ENCODE measurements at regions not wholly inside any gene's neighbourhood (a gene's known extent, or its start where the extent isn't known, plus 50 kb on each side); places are given as distances from the start of the nearest gene placed in this dataset.

- no peak for DNase-seq
- H3K36me3 Mint-ChIP-seq, result no peaks in the 10 kb centered on the region
- ATAC-seq (replicated peaks), result no peak
- no peak overlapping the region for H3K27ac Mint-ChIP-seq
- H3K4me1 Mint-ChIP-seq, result no peaks in the 10 kb centered on the region
- H3K9me3 Mint-ChIP-seq, result peaks cover 0 to 3% of the 10 kb centered on the region in 2 donors
- H3K4me3 Mint-ChIP-seq, result no peak overlapping the region
- no peaks in the 10 kb centered on the region for H3K27me3 Mint-ChIP-seq
These were observed 396.7 kb upstream of the C1orf87 start for GRCh38 chr1:60470246-60470645.

- Mint-ChIP-seq H3K27ac (no peak overlapping the region), H3K27me3 (no peaks in the 10 kb centered on the region), H3K9me3 (peaks cover 3 to 7% of the 10 kb centered on the region in 2 donors), H3K4me3 (no peak overlapping the region), H3K36me3 (no peaks in the 10 kb centered on the region), H3K4me1 (no peaks in the 10 kb centered on the region)
- no peak for ATAC-seq (replicated peaks)
- no peak for DNase-seq
These were observed 390.2 kb upstream of the C1orf87 start for GRCh38 chr1:60463786-60464185.

GRCh38 chr1:60463146-60463545 is 389.6 kb upstream of the C1orf87 start:
- Mint-ChIP-seq H3K27ac (no peak overlapping the region), H3K36me3 (no peaks in the 10 kb centered on the region), H3K27me3 (no peaks in the 10 kb centered on the region), H3K9me3 (peaks cover 3 to 12% of the 10 kb centered on the region in 2 donors), H3K4me1 (no peaks in the 10 kb centered on the region), H3K4me3 (no peak overlapping the region)
- DNase-seq, result no peak
- ATAC-seq (replicated peaks), result no peak

GRCh38 chr1:60461925-60462595 is 388.5 kb upstream of the C1orf87 start:
- Mint-ChIP-seq H3K27me3 (no peaks in the 10 kb centered on the region), H3K4me3 (no peak overlapping the region), H3K36me3 (no peaks in the 10 kb centered on the region), H3K27ac (no peak overlapping the region), H3K9me3 (peaks cover 5 to 16% of the 10 kb centered on the region in 2 donors), H3K4me1 (no peaks in the 10 kb centered on the region)
- no peak for ATAC-seq (replicated peaks)
- DNase-seq, result no peak

- ATAC-seq (replicated peaks) (no peak), DNase-seq (no peak)
- Mint-ChIP-seq H3K4me1 (no peaks in the 10 kb centered on the region), H3K36me3 (no peaks in the 10 kb centered on the region), H3K27ac (no peak overlapping the region), H3K27me3 (no peaks in the 10 kb centered on the region), H3K4me3 (no peak overlapping the region), H3K9me3 (peaks cover 12% of the 10 kb centered on the region in 2 donors)
These were observed 384.5 kb upstream of the C1orf87 start for GRCh38 chr1:60458111-60458510.

- Mint-ChIP-seq H3K27ac (no peak overlapping the region), H3K4me1 (no peaks in the 10 kb centered on the region), H3K9me3 (peaks cover 2 to 4% of the 10 kb centered on the region in 2 donors), H3K27me3 (no peaks in the 10 kb centered on the region), H3K36me3 (no peaks in the 10 kb centered on the region), H3K4me3 (no peak overlapping the region)
- DNase-seq, result no peak
- ATAC-seq (replicated peaks), result no peak
These were observed 376.3 kb upstream of the C1orf87 start for GRCh38 chr1:60449876-60450275.

- no peak for ATAC-seq (replicated peaks)
- Mint-ChIP-seq H3K27ac (no peak overlapping the region), H3K9me3 (peaks cover 2 to 4% of the 10 kb centered on the region in 2 donors), H3K4me3 (no peak overlapping the region), H3K27me3 (no peaks in the 10 kb centered on the region), H3K4me1 (no peaks in the 10 kb centered on the region), H3K36me3 (no peaks in the 10 kb centered on the region)
- DNase-seq, result no peak
These were observed 375.3 kb upstream of the C1orf87 start for GRCh38 chr1:60448850-60449249.

GRCh38 chr1:60444680-60445079 is 371.1 kb upstream of the C1orf87 start:
- DNase-seq, result no peak
- H3K9me3 Mint-ChIP-seq, result peaks cover 4% of the 10 kb centered on the region in 2 donors
- no peaks in the 10 kb centered on the region for H3K36me3 Mint-ChIP-seq
- H3K27me3 Mint-ChIP-seq, result no peaks in the 10 kb centered on the region
- no peak overlapping the region for H3K27ac Mint-ChIP-seq
- ATAC-seq (replicated peaks), result no peak
- H3K4me3 Mint-ChIP-seq, result no peak overlapping the region
- no peaks in the 10 kb centered on the region for H3K4me1 Mint-ChIP-seq

- no peak overlapping the region for H3K27ac Mint-ChIP-seq
- H3K9me3 Mint-ChIP-seq, result peaks cover 13 to 17% of the 10 kb centered on the region in 2 donors
- H3K36me3 Mint-ChIP-seq, result no peaks in the 10 kb centered on the region
- H3K4me3 Mint-ChIP-seq, result no peak overlapping the region
- peaks cover 0 to 4% of the 10 kb centered on the region in 2 donors for H3K27me3 Mint-ChIP-seq
- ATAC-seq (replicated peaks) (no peak), DNase-seq (no peak)
- H3K4me1 Mint-ChIP-seq, result no peaks in the 10 kb centered on the region
These were observed 362.6 kb upstream of the C1orf87 start for GRCh38 chr1:60436186-60436585.

GRCh38 chr1:60431593-60431992 is 358.0 kb upstream of the C1orf87 start:
- no peak for DNase-seq
- no peak overlapping the region for H3K4me3 Mint-ChIP-seq
- no peaks in the 10 kb centered on the region for H3K4me1 Mint-ChIP-seq
- no peak for ATAC-seq (replicated peaks)
- H3K27me3 Mint-ChIP-seq, result peaks cover 0 to 4% of the 10 kb centered on the region in 2 donors
- H3K9me3 Mint-ChIP-seq, result peaks cover 8 to 12% of the 10 kb centered on the region in 2 donors
- H3K27ac Mint-ChIP-seq, result no peak overlapping the region
- no peaks in the 10 kb centered on the region for H3K36me3 Mint-ChIP-seq

GRCh38 chr1:60430375-60430774 is 356.8 kb upstream of the C1orf87 start:
- Mint-ChIP-seq H3K4me3 (no peak overlapping the region), H3K27me3 (peaks cover 0 to 4% of the 10 kb centered on the region in 2 donors), H3K36me3 (no peaks in the 10 kb centered on the region), H3K9me3 (peaks cover 8 to 10% of the 10 kb centered on the region in 2 donors), H3K27ac (no peak overlapping the region), H3K4me1 (no peaks in the 10 kb centered on the region)
- ATAC-seq (replicated peaks), result no peak
- DNase-seq, result no peak

GRCh38 chr1:60428127-60428526 is 354.6 kb upstream of the C1orf87 start:
- DNase-seq, result no peak
- Mint-ChIP-seq H3K36me3 (no peaks in the 10 kb centered on the region), H3K9me3 (peaks cover 0 to 2% of the 10 kb centered on the region in 2 donors), H3K27ac (no peak overlapping the region), H3K4me1 (no peaks in the 10 kb centered on the region), H3K4me3 (no peak overlapping the region), H3K27me3 (peaks cover 0 to 4% of the 10 kb centered on the region in 2 donors)
- no peak for ATAC-seq (replicated peaks)

GRCh38 chr1:60427701-60428100 is 354.1 kb upstream of the C1orf87 start:
- Mint-ChIP-seq H3K4me3 (no peak overlapping the region), H3K9me3 (no peaks in the 10 kb centered on the region), H3K36me3 (no peaks in the 10 kb centered on the region), H3K4me1 (no peaks in the 10 kb centered on the region), H3K27me3 (peaks cover 0 to 4% of the 10 kb centered on the region in 2 donors), H3K27ac (no peak overlapping the region)
- ATAC-seq (replicated peaks), result no peak
- DNase-seq, result no peak

GRCh38 chr1:60427194-60427593 is 353.6 kb upstream of the C1orf87 start:
- H3K4me3 Mint-ChIP-seq, result no peak overlapping the region
- ATAC-seq (replicated peaks), result no peak
- no peaks in the 10 kb centered on the region for H3K4me1 Mint-ChIP-seq
- H3K36me3 Mint-ChIP-seq, result no peaks in the 10 kb centered on the region
- no peaks in the 10 kb centered on the region for H3K9me3 Mint-ChIP-seq
- H3K27me3 Mint-ChIP-seq, result peaks cover 0 to 4% of the 10 kb centered on the region in 2 donors
- no peak overlapping the region for H3K27ac Mint-ChIP-seq
- no peak for DNase-seq

GRCh38 chr1:60425528-60425927 is 352.0 kb upstream of the C1orf87 start:
- Mint-ChIP-seq H3K27ac (no peak overlapping the region), H3K9me3 (peaks cover 0 to 4% of the 10 kb centered on the region in 2 donors), H3K4me1 (no peaks in the 10 kb centered on the region), H3K36me3 (no peaks in the 10 kb centered on the region), H3K27me3 (no peaks in the 10 kb centered on the region), H3K4me3 (no peak overlapping the region)
- peak; percentile 36 to 41 for ATAC-seq (replicated peaks)
- DNase-seq, result no peak

Measured in stimulated activated naive B cell treated with anti-CD40 and anti-IgM and Interleukin-4, amounts not matched to agents 10 μg/mL and 1 μg/mL and 100 μg/mL, for 72 hours (primary cell).